Kidney epithelial cell (primary cell): ENCODE measurements at regions not wholly inside any gene's neighbourhood (a gene's known extent, or its start where the extent isn't known, plus 50 kb on each side); places are given as distances from the start of the nearest gene placed in this dataset.

Experiments
- DNase-seq: peaks from one replicate; pipeline ENCODE4 v3.0.0-alpha.2; 2010; ENCODE audit warnings: low read depth
- H3K27me3 ChIP-seq: 2 replicates; pipeline ENCODE4 v1.6.0; 2011; ENCODE audit warnings: low read length; ENCODE audit not compliant: control insufficient read depth, insufficient read depth
- H3K36me3 ChIP-seq: 2 replicates; pipeline ENCODE4 v1.5.1; 2011; ENCODE audit warnings: low read length; ENCODE audit not compliant: control insufficient read depth, insufficient read depth
- H3K4me3 ChIP-seq: 2 replicates; pipeline ENCODE4 v1.5.1; 2011; ENCODE audit warnings: low read depth, mild to moderate bottlenecking, control low read depth, low read length
- CTCF ChIP-seq: IDR thresholded peaks from 2 replicates; pipeline ENCODE4 v1.5.1; 2011; ENCODE audit warnings: mild to moderate bottlenecking, moderate library complexity, low read length, control low read depth, inconsistent platforms; ENCODE audit not compliant: insufficient read depth, poor library complexity, severe bottlenecking

GRCh38 chr12:95607642-95608041, 56.4 kb upstream of the USP44 start:
- no peak overlapping the region for H3K4me3 ChIP-seq
- no peaks in the 10 kb centered on the region for H3K36me3 ChIP-seq
- no peak for DNase-seq
- TF ChIP-seq CTCF: no peak
- H3K27me3 ChIP-seq: no peaks in the 10 kb centered on the region

GRCh38 chr12:95605875-95606274, 54.6 kb upstream of the USP44 start:
- no peaks in the 10 kb centered on the region for H3K36me3 ChIP-seq

GRCh38 chr12:95605087-95605486, 53.8 kb upstream of the USP44 start:
- DNase-seq: peak; percentile 77
- no peak for TF ChIP-seq CTCF
- H3K4me3 ChIP-seq: no peak overlapping the region

More at GRCh38 chr12:95605875-95606274, 54.6 kb upstream of the USP44 start:
- H3K4me3 ChIP-seq: no peak overlapping the region
- H3K27me3 ChIP-seq: no peaks in the 10 kb centered on the region
- DNase-seq: no peak
- no peak for TF ChIP-seq CTCF

GRCh38 chr12:95603351-95604145, 52.3 kb upstream of the USP44 start:
- Histone ChIP-seq H3K4me3 (no peak overlapping the region), H3K27me3 (no peaks in the 10 kb centered on the region), H3K36me3 (no peaks in the 10 kb centered on the region)
- no peak for DNase-seq
- no peak for TF ChIP-seq CTCF

More at GRCh38 chr12:95605087-95605486, 53.8 kb upstream of the USP44 start:
- no peaks in the 10 kb centered on the region for H3K27me3 ChIP-seq
- H3K36me3 ChIP-seq: no peaks in the 10 kb centered on the region

GRCh38 chr12:95601091-95601961, 50.0 kb upstream of the USP44 start:
- H3K4me3 ChIP-seq: no peak overlapping the region
- TF ChIP-seq CTCF: no peak
- peak; percentile 55 for DNase-seq
- no peaks in the 10 kb centered on the region for H3K27me3 ChIP-seq
- no peaks in the 10 kb centered on the region for H3K36me3 ChIP-seq
